Colonic mucosa (tissue), 4 donors: ENCODE measurements at regions not wholly inside any gene's neighbourhood (a gene's known extent, or its start where the extent isn't known, plus 50 kb on each side); places are given as distances from the start of the nearest gene placed in this dataset.
A peak's percentile ranks its signal among the peaks of the same experiment; 100 is the strongest.

ENCODE experiments used
- DNase-seq: peaks from one replicate; pipeline ENCODE4 v3.0.0-alpha.2; 2020
- H3K27ac ChIP-seq: fragments of 200-600 bp; one replicate; pipeline ENCODE4 v1.8.0; 2021
- H3K27me3 ChIP-seq: fragments of 200-600 bp; one replicate; pipeline ENCODE4 v1.8.0; 2021
- H3K36me3 ChIP-seq: fragments of 200-600 bp; one replicate; pipeline ENCODE4 v1.8.0; 2021
- H3K4me1 ChIP-seq: fragments of 200-600 bp; one replicate; pipeline ENCODE4 v1.8.0; 2021; ENCODE audit warnings: mild to moderate bottlenecking
- H3K4me3 ChIP-seq: fragments of 200-600 bp; one replicate; pipeline ENCODE4 v1.8.0; 2021
- H3K9ac ChIP-seq, 2 donors: one replicate each; pipeline ENCODE4 v1.7.0; 2013; ENCODE audit warnings: control low read depth in 2 of 2, low read depth in 2 of 2, low read length in 2 of 2
- H3K9me3 ChIP-seq: fragments of 200-600 bp; one replicate; pipeline ENCODE4 v1.8.0; 2021
- intact Hi-C: fragments of 100-400 bp; cut with DNase I; formaldehyde crosslinking; loops from one replicate; pipeline ENCODE4 v1.14.1; 2022
- TF ChIP-seq, protein P1 (sequence below): fragments of 200-600 bp; IDR thresholded peaks from one replicate; pipeline ENCODE4 v1.8.0; 2022; ENCODE audit warnings: antibody characterized with exemption, mild to moderate bottlenecking
- donor health status: healthy.
- donor health status: DM: no; HTN: no; CAD: no.
- donor health status: DM: no; HTN: no; CAD: no.

DNA sequence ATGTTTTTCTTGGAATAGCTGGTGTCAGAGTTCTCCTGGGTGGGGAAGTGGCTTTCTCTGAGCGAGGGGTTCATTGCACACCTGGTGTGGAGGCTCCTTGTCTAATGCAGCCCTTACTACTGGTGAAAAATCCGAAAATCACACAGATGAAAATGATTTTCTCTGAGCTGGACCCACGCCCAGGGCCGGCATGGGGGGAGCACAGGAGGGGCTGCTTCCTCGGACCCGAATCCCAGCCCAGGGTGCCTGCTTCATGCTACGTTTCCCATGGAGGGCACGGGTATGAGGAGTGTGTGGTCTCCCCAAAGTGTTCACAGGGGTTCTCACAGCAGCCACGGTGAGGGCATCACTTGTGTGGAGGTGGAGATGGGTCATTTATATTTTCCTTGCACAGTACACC, 288.0 kb upstream of the HDAC4 start:
- Histone ChIP-seq H3K9ac (no peak overlapping the region), H3K4me1 (no peaks in the 10 kb centered on the region), H3K9me3 (no peaks in the 10 kb centered on the region), H3K4me3 (no peak overlapping the region), H3K36me3 (no peaks in the 10 kb centered on the region), H3K27ac (no peak overlapping the region), H3K27me3 (no peaks in the 10 kb centered on the region)
- intact Hi-C loops: no loop called here
- DNase-seq: peak; percentile 9
- TF ChIP-seq, protein P1, sequence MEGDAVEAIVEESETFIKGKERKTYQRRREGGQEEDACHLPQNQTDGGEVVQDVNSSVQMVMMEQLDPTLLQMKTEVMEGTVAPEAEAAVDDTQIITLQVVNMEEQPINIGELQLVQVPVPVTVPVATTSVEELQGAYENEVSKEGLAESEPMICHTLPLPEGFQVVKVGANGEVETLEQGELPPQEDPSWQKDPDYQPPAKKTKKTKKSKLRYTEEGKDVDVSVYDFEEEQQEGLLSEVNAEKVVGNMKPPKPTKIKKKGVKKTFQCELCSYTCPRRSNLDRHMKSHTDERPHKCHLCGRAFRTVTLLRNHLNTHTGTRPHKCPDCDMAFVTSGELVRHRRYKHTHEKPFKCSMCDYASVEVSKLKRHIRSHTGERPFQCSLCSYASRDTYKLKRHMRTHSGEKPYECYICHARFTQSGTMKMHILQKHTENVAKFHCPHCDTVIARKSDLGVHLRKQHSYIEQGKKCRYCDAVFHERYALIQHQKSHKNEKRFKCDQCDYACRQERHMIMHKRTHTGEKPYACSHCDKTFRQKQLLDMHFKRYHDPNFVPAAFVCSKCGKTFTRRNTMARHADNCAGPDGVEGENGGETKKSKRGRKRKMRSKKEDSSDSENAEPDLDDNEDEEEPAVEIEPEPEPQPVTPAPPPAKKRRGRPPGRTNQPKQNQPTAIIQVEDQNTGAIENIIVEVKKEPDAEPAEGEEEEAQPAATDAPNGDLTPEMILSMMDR: no peak

DNA sequence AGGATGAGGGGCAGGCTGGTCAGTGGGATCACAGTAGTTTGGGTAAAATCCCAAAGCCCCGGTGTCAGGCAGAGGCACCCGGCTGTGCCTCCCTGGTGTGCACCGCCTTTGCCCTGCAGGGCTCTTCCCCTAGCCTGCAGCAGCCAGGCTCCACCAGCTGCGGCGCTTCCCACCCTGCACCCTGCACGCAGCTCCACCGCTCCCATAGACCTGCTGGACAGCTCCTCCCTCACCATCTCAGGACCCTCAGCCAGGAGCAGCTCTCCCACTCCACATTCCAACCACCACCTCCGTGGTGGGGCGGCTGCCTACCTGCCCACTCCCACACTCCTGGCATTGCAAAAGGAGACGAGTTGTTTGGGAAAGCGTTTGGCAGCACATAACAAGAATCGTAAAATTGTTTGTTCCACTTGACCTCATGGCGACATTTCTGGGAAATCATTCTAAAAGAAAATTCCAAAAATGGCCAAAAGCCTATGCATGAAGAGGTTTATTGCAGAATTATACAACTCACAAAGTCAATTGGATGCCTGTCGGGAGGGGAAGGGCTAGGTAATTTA, 287.4 kb upstream of the HDAC4 start:
- no peaks in the 10 kb centered on the region for H3K36me3 ChIP-seq
- intact Hi-C loops: no loop called here
- no peak overlapping the region for H3K9ac ChIP-seq
- TF ChIP-seq, protein P1: no peak
- H3K4me3 ChIP-seq: no peak overlapping the region
- no peaks in the 10 kb centered on the region for H3K9me3 ChIP-seq
- H3K27me3 ChIP-seq: no peaks in the 10 kb centered on the region
- DNase-seq: peak; percentile 17
- H3K27ac ChIP-seq: no peak overlapping the region
- no peaks in the 10 kb centered on the region for H3K4me1 ChIP-seq

DNA sequence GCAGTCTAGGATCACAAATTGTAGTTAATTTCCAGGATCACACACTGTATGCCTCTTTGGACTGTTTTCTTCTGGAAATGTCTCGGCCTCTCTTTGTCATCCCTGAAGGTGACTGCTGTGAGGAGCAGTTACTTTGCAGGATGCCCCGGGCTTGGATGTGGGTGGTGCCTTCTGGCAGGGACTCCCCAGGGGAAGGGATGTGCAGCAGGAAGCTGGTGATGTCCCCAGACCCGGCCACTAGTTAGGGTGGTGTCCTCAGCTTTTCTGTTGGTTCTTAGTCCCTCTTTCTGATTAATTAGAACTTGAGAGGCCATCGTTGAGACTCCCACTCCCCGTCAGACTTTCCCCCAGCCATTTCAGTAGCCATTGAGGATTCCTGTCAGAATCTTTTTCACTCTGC, 286.6 kb upstream of the HDAC4 start:
- H3K9ac ChIP-seq: no peak overlapping the region
- no peak overlapping the region for H3K27ac ChIP-seq
- TF ChIP-seq, protein P1: no peak
- H3K9me3 ChIP-seq: no peaks in the 10 kb centered on the region
- H3K4me3 ChIP-seq: no peak overlapping the region
- no peaks in the 10 kb centered on the region for H3K27me3 ChIP-seq
- intact Hi-C loops: no loop called here
- DNase-seq: peak; percentile 4
- no peaks in the 10 kb centered on the region for H3K4me1 ChIP-seq
- H3K36me3 ChIP-seq: no peaks in the 10 kb centered on the region

DNA sequence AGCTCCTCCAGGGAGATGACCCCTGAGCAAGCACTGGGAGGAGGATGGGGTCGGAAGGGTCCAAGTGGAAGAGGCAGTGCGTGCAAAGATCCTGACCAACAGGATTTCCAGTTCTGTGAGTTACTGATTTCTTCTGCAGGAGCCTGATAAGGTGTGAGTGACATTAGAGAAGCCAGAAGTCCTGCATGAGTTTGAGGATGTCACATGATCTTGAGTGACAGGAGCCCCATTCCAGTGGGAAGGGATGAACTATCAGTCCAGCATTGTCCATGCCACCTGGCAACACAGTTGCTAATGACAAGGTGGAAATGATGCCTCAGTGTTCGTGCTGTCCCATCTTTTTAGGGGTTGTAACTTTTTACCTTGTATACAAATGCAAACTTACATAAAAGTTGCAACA, 285.1 kb upstream of the HDAC4 start:
- Histone ChIP-seq H3K9ac (no peak overlapping the region), H3K4me3 (no peak overlapping the region), H3K36me3 (no peaks in the 10 kb centered on the region), H3K27me3 (no peaks in the 10 kb centered on the region), H3K4me1 (no peaks in the 10 kb centered on the region), H3K27ac (no peak overlapping the region), H3K9me3 (no peaks in the 10 kb centered on the region)
- TF ChIP-seq, protein P1: no peak
- intact Hi-C loops: no loop called here
- peak; percentile 2 for DNase-seq

DNA sequence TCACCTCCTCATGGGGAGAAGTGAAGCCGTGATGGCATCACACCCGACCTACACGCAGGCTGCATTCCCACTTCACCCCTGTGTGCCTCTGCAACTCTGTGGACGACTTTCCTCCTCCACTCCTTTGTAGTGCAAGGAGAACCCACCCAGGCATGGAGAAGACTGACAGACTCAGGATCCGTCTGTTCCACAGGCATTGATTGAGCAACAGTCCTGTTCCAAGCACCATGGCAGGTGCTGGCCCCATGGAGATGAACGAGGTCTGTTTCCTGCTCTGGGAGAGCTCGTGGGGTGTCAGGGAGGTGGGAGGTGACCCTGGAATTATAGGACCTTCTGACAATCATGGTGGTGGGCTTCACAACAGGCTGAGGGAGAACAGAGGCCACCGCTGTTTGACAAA, 284.7 kb upstream of the HDAC4 start:
- H3K36me3 ChIP-seq: no peaks in the 10 kb centered on the region
- TF ChIP-seq, protein P1: no peak
- H3K9ac ChIP-seq: no peak overlapping the region
- intact Hi-C loops: no loop called here
- no peaks in the 10 kb centered on the region for H3K9me3 ChIP-seq
- H3K4me3 ChIP-seq: no peak overlapping the region
- DNase-seq: peak; percentile 11
- no peaks in the 10 kb centered on the region for H3K4me1 ChIP-seq
- H3K27me3 ChIP-seq: no peaks in the 10 kb centered on the region
- H3K27ac ChIP-seq: no peak overlapping the region
